Liver (tissue), 3 donors: ENCODE measurements at regions not wholly inside any gene's neighbourhood (a gene's known extent, or its start where the extent isn't known, plus 50 kb on each side); places are given as distances from the start of the nearest gene placed in this dataset.

Source experiments
- ATF3 ChIP-seq: IDR thresholded peaks from 2 replicates; pipeline ENCODE4 v1.6.1; 2016; ENCODE audit warnings: antibody characterized with exemption
- EGR1 ChIP-seq, 2 donors: IDR thresholded peaks; 2 replicates each; pipeline ENCODE4 v1.6.1; 2016 to 2018; ENCODE audit warnings: antibody characterized with exemption in 2 of 2, low read depth in 2 of 2
- GABPA ChIP-seq, 2 donors: IDR thresholded peaks in 1 of 2; conservative IDR thresholded peaks in 1 of 2; 2 replicates each; pipeline ENCODE4 v1.6.1; 2016; ENCODE audit warnings: antibody characterized with exemption in 2 of 2, mild to moderate bottlenecking in 1 of 2, moderate library complexity in 1 of 2
- JUND ChIP-seq, 2 donors: IDR thresholded peaks; 2 replicates each; pipeline ENCODE4 v1.6.1; 2016; ENCODE audit warnings: antibody characterized with exemption in 2 of 2
- RAD21 ChIP-seq, 2 donors: IDR thresholded peaks; 2 replicates each; pipeline ENCODE4 v1.6.1; 2016; ENCODE audit warnings: antibody characterized with exemption in 2 of 2, mild to moderate bottlenecking in 2 of 2
- REST ChIP-seq: IDR thresholded peaks from 2 replicates; pipeline ENCODE4 v1.6.1; 2016; ENCODE audit warnings: antibody characterized with exemption, mild to moderate bottlenecking
- TAF1 ChIP-seq: conservative IDR thresholded peaks from 2 replicates; pipeline ENCODE4 v1.6.1; 2016; ENCODE audit warnings: antibody characterized with exemption, mild to moderate bottlenecking
- YY1 ChIP-seq: IDR thresholded peaks from 2 replicates; pipeline ENCODE4 v1.6.1; 2016; ENCODE audit warnings: antibody characterized with exemption, mild to moderate bottlenecking
- TF ChIP-seq, protein P1 (sequence below): fragments of 150-350 bp; IDR thresholded peaks from 2 replicates; pipeline ENCODE4 v1.5.1; 2017; ENCODE audit warnings: improper control_type of control experiment, low read depth, low read length; ENCODE audit not compliant: missing input control
- TF ChIP-seq, protein P2 (sequence below): IDR thresholded peaks from 2 replicates; pipeline ENCODE4 v1.6.1; 2016; ENCODE audit warnings: antibody characterized with exemption
- TF ChIP-seq, protein P3 (sequence below): IDR thresholded peaks from 2 replicates; pipeline ENCODE4 v1.6.1; 2016; ENCODE audit warnings: antibody characterized with exemption
- donor health status: healthy.
- donor health status: healthy.

DNA sequence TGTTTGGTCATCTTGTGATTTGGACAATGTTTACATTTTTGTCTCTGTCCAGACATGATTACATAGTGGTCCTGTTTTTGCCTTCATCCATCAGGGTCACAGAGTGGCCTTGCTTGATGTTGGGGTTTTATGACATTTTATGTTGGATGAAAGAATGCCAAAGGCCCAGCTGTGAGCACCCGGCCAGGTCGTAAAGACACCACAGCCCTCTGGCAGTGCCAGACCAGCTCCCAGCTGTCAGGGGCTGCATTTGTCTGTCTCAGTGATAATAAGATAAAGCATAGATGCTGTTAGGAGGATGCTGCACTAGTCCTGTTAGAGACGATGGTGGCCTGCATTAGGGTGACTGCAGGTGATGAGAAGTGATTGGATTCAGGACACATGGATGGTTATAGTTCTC lies 117.5 kb downstream of the FAM174B start:
- TF ChIP-seq, protein P1, sequence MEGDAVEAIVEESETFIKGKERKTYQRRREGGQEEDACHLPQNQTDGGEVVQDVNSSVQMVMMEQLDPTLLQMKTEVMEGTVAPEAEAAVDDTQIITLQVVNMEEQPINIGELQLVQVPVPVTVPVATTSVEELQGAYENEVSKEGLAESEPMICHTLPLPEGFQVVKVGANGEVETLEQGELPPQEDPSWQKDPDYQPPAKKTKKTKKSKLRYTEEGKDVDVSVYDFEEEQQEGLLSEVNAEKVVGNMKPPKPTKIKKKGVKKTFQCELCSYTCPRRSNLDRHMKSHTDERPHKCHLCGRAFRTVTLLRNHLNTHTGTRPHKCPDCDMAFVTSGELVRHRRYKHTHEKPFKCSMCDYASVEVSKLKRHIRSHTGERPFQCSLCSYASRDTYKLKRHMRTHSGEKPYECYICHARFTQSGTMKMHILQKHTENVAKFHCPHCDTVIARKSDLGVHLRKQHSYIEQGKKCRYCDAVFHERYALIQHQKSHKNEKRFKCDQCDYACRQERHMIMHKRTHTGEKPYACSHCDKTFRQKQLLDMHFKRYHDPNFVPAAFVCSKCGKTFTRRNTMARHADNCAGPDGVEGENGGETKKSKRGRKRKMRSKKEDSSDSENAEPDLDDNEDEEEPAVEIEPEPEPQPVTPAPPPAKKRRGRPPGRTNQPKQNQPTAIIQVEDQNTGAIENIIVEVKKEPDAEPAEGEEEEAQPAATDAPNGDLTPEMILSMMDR: no peak
- TF ChIP-seq TAF1 (no peak), REST (no peak), RAD21 (IDR thresholded peaks at IDR 0.05) (no peak), JUND (IDR thresholded peaks at IDR 0.05) (no peak), GABPA (IDR thresholded peaks at IDR 0.05 in 1 of 2, conservative IDR thresholded peaks at IDR 0.05 in 1 of 2) (no peak), EGR1 (IDR thresholded peaks at IDR 0.05; ENCODE audit: low read depth in 2 of 2) (no peak), ATF3 (no peak), YY1 (no peak)
- TF ChIP-seq, protein P2, sequence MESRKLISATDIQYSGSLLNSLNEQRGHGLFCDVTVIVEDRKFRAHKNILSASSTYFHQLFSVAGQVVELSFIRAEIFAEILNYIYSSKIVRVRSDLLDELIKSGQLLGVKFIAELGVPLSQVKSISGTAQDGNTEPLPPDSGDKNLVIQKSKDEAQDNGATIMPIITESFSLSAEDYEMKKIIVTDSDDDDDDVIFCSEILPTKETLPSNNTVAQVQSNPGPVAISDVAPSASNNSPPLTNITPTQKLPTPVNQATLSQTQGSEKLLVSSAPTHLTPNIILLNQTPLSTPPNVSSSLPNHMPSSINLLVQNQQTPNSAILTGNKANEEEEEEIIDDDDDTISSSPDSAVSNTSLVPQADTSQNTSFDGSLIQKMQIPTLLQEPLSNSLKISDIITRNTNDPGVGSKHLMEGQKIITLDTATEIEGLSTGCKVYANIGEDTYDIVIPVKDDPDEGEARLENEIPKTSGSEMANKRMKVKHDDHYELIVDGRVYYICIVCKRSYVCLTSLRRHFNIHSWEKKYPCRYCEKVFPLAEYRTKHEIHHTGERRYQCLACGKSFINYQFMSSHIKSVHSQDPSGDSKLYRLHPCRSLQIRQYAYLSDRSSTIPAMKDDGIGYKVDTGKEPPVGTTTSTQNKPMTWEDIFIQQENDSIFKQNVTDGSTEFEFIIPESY: no peak
- TF ChIP-seq, protein P3, sequence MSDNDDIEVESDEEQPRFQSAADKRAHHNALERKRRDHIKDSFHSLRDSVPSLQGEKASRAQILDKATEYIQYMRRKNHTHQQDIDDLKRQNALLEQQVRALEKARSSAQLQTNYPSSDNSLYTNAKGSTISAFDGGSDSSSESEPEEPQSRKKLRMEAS: no peak
